Activated CD8-positive, alpha-beta memory T cell treated with anti-CD3 and anti-CD28 coated beads for 1 hour (primary cell): ENCODE measurements at regions not wholly inside any gene's neighbourhood (a gene's known extent, or its start where the extent isn't known, plus 50 kb on each side); places are given as distances from the start of the nearest gene placed in this dataset.
"Not testable (repeated sequence)": the region's sequence is repeated elsewhere in the genome, so short reads cannot be mapped to it uniquely, and the experiment has no call there.

ENCODE experiments used
- DNase-seq, 2 donors: peaks; one replicate each; pipeline ENCODE4 v3.0.0-alpha.2; 2020; ENCODE audit warnings: low read depth in 1 of 2; ENCODE audit errors: extremely low read depth in 1 of 2

DNA sequence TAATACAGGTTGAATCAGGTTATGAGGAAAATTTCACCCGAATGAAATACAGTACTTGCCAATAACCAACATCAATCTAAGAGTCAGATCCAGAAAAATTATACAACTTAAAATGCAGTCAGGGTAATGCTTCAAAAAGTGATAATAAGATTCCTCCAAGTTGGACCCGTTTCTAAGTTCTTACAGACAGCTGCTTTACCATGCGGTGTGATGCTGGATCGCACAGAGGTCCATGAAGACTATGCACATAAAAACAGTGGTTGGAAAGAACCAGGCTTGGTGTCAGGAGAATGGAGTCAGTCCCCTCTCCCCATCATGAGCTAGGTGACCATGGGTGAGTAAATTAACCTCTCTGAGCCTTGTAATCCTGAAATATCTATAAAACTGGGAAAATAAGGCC, 261.3 kb downstream of the QDPR start:
- no peak for DNase-seq

DNA sequence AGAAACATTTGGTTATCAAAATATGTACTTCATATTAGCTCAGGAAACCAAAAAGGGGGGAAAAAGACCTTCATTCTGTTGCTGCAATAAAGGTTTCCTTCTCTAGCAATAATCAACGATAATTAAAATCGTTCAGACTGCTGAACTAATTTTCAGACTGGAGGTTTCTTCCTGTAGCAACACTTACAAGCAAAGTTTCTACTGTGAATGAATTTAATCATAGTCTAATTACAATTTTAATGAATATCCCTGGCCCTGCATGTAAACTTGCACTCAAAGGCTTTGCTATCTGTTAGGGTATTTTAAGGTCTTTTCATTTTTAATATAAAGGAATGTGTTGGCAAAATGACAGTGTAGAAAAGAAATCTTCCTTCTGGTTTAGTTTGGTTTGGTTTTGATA, 265.2 kb downstream of the QDPR start:
- DNase-seq = no peak

DNA sequence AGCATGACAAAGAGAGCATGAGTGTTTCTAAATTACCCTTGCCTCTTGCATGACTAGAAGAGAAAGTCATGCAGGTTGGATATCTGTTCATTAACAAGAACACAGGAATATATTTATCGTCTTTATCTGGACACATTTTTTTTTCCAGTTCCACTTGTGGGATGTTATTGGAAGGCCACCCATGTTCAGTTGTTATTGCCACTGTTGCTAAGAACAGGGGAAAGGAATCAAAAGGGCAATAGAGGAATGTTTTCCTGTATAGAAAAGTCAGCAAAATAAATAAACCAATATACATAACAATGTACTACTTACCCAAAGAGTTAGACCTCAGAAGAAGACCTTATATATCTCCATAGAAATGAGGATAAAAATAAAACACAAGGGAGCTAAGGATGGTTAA, 270.1 kb downstream of the QDPR start:
- no peak for DNase-seq

DNA sequence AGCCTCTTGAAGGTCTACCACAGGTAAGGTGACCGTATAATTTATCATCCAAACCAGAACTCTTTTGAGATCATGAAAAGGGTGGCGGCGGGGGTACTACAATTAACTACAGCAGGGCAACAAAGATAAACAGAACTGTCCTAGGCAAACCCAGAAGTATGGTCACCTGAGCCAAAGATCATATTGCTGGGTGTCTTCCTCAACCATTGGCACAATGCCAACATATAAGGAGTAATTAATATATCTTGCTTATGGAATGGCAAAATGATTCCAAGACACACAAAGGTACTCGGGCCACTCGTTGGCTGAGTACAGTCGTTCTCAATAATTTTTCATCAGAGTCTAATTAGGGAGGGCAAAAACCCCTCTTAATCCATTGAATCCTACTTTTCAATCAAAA, 273.3 kb downstream of the QDPR start:
- no peak for DNase-seq

DNA sequence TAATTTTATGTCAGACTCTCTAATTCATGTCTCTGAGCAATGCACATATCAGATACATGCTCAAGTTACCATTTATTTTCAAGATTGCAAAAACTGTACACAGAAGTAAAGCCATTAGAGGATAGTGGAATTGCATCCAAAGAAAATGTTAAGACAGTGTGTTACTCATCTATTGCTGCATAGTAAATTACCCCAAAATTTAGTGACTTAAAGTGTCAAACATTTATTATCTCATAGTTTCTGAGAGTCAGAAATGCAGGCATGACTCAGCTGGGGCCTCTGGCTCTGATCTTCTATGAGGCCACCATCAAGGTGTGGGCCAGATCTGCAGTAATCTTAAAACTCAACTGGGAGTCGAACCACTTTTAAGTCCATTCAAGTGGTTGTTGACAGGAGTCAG, 275.2 kb downstream of the QDPR start:
- DNase-seq = no peak

DNA sequence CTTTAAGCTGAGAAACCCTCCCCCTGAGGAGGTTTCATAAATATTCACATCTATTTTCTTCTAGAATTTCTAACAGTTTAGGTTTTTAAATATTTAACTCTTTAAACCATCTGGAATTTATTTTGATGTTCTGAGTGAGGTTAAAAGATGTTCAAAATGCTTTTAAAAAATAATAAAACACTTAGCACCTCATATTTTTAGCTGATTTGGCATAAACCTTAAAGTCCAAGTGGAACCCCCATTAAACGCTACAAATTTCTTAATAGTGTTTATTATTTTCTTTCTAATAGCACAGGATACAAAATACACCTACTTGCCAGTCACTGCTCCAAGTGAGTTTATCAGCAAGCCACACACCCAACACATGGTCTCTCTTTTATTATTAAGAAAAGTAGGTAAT, 277.2 kb downstream of the QDPR start:
- DNase-seq = no peak

DNA sequence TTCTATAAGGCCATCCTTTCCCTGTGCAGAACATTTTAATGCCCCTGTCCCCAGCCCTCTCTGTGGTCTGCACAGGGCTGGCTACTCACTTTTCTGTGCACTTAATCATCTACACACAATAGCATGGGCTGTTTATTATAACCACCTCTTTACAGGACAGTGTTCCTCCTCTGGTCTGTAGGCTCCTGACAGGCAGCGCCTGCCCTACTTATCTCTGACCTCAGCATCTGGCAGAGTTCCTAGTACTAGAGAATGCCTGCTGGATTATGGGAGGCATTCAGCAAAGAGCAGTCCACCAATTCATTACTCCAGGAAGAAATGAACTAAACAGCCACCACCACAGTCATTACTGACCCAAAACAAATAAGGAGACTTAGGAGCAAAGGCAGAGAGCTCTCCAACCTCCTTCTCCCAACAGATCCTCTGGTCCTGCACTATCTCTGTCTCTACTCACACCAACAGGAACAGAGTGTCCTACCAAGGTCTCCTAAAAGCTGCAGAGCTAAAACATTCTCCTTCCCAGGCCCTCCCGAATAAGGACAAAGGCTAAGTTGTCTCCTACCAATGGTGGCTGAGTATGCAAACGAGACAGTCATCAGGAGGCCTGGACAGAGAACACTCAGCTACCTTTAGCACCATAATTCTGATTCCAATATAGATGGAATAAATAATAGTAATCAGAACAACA, 279.2 kb downstream of the QDPR start:
- no peak for DNase-seq

DNA sequence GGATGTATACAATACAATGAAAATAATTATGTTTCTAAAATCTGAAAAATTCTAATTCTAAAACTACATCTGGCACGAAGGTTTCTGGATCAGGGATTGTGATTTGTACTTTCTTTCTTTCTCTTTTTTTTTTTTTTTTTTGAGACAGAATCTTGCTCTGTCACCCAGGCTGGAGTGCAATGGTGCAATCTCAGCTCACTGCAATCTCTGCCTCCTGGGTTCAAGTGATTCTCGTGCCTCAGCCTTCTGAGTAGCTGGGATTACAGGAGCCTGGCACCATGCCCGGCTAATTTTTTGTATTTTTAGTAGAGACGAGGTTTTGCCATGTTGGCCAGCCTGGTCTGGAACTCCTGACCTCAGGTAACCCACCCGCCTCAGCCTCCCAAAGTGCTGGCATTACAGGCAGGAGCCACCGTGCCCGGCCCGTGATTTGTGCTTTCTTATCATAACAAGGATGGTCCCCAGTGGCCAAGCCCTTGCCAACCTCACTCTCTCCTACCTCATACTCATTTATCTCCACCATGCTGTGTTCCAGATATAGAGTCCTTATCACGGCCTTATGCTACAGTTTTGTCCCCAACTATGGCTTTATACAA, 279.9 kb downstream of the QDPR start:
- DNase-seq = not testable (repeated sequence)

DNA sequence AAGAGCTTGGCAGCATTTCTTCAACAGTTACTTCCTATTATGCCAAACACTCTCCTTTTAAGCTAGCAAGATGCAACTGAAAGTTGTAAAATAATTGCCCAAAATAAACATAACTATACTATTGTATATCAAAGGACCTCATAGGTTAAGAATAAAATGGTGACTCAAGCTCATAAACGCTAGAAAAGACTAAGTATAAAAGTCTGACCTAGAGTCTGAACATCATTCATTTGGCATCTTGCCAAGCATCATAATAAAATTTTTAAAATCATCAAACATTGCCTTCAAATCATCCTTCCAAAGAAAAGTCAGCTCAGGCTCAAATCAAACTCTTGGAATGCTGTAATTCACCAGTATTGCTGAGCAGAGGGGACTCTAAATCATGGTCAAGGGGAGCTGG, 281.2 kb downstream of the QDPR start:
- DNase-seq = no peak

DNA sequence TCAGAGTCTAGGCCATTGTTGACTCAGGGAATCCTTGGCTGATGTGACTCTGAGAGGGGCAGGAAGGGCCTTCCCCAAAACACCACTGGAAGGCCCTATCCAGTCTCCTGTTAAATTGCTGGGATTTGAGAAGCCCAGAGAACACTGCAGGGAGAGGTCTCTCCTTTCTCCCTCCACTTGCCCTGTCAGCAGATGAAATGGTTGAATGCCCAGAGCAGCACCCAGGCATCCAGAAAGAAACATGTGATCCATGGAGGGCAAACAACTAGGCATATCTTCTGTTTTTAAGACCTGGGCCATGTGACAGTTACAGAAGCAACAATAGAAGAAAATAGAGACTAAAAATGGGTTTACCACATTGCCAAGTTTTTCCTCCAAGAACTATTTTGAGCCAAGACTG, 291.1 kb downstream of the QDPR start:
- DNase-seq = no peak

DNA sequence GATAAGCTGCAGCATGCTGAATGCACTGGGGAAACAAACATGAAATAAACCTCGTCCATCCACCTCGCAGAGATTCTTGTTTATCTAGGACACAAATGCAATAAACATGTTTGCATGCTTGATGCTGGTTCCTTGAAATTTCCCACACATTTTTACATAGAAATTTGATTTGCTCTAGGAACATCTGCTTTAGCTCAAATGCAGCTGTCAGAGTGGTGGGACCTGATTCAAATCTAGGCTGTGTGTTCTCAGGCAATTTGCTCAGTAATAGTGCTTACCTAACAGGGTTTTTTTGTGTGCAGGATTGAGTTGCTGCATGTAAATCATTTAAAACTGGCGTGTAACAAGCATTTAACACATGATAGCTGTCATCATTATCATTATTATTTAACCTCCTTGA, 293.1 kb downstream of the QDPR start:
- no peak for DNase-seq

DNA sequence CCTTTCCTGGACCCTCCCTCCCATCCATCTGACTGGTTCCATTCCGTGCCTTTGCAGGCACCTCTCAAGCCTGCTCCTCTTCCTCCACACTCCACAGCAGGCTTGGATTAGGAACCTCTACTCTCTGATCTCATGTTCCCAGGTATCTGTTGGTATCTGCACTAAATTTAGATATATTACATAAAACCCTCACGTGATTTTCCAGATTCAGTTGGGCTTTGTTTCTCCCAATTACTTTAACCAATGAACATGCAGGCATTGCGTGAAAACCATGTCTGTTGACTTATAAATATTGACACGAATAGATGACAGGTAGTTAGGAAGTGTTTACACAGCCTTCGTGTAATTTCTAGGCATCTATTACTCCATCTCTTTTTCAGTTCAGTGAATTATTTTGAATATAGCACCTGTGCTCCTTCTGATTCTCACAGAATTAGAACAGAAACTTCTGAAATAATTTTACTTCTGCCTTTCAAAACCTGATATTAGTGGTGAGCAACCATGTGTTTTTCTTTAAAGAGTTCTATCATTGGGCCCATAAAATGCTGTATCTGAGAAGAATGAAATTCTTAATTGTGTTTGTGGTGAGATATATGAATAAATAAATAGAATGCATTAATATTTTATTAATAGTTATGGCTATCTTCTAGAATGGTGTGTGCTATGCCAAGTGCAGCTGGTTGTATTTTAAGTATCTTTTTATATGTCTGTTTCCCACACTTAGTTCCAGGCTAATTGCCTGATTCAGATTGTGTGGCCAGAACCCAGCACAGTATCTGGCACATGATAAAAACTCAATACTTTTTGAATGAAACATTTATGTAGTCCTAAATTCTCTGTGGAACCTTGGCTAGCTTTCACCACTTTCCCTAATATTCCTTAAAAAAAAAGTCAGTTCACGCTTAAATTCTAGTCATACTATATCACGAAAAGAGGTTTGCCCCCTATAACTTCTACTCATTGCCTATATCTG, 304.8 kb downstream of the QDPR start:
- DNase-seq = no peak

DNA sequence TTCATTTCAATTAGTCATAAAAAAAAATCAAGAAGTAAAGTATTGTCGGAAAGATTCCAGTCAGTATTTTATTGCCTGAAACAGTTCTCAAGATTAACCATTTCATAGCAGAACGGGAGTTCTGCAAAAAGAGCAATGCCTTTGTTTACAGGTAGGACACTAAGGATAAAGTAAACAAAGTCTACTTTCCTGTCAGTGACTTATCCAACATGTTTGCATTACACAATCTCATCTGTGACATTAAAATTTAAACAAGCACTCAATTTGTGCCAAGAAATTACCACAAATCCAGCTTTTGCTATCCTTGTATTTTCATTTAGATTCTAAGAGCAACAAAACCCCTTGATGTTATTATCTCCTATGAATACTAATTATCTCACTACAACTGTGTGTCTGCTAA, 306.5 kb upstream of the LDB2 start:
- DNase-seq = no peak

DNA sequence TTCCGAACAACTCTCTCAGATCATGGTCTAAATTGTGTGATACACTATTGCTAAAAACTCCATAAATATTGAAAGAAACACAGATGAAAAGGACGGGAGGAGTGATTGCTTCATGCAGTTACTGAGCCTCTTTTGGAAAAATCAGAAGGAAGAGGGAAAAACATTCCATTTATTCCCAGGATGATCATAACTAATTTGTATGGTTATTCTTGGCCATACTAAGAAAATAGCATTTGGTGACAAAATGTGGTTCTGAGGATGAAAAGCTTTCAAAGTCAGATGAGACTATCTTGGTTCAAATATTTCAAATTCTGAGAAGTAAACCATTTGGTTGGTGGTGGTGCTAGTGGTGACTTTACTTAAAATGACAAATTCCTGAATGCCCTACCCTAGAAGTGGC, 305.4 kb upstream of the LDB2 start:
- no peak for DNase-seq

DNA sequence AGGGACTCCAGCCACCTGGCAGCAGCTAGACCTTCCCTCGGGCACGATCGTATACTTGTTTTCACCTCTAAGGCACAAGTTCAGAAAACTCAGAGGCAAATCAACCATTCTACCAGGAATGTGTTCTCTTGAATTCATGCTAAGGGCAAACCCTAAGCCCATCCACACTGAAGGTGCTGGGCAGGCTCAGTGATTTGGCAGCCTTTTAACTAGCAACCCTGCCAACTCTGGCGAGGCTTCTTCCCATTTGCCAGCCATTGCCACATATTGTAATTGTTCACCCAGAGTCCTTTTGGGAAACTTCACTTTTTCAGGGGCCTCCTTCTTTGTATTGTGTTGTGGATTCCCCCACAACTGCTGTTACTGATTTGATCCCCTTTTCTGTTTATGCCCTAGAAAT, 298.6 kb upstream of the LDB2 start:
- no peak for DNase-seq

DNA sequence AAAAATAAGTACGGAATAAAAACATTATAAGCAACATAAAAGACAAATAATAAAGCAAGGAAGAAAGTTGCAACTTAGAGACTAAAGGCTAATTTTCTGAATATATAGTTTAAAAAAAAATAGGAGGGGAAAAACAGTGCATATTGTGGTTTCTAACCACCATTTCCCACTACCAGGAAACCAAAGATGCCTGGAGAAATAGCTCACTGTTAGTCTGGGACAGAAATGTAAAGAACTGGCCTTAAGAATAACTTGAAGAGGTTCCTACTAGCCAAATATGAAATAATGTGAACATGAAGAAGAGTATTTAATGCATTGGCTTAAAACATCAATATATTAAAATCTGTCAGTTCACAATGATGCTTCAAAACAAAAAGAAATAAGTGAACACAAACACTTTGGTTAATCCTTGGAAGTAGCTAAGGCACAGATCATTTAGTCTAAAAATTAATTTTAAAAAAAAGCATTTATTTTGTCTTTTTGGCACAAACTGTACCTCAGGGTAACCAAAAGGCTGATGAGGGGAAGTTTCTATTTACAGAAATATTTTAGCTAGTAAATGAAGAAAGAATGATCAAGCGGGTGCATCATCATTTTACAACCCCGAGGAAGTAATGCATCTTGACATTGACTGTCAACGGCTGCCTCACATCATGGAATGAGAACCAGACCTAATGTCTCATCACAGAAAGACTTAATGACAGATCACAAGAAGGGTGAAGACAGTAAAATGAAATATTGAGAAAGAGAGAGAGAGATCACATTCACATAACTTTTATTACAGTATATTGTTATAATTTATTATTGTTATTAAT, 297.2 kb upstream of the LDB2 start:
- DNase-seq = no peak

DNA sequence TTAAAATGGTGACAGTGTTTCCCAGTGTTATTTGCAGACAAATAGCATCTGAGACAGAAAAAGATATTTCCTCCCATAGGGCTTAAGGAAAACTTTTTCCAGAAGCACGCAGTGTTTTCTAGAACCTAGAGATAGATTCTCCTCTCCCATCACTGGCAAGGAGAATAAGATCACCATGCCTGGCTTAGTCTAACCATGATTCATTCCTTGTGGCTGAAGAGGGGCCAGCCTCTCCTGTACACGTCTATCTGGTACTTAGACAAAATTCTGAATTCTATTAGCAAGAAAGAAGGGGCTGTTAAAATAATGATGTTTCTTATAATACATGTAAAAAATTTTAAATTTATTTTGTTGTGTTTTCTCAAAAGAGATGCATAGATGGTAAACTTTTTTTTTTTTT, 296.1 kb upstream of the LDB2 start:
- DNase-seq = no peak

DNA sequence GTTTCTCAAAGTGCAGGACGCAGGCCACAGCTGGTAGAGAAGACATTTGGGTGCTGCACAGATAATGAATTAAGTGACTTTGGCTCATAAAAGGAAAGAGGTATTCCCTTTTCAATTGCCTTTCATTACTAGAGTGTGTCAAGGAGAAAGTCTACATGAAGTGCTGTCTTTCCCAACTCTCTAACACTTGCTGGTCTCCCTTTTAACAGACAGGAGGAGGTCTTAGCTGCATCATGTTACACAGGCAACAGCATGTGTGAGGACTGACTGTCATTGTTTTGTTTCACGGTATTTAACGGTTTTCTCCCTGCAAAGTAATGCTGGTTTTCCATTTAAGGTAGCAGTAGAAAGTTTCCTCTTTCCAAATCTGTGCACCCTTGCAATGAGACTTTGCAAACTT, 291.3 kb upstream of the LDB2 start:
- DNase-seq = no peak

DNA sequence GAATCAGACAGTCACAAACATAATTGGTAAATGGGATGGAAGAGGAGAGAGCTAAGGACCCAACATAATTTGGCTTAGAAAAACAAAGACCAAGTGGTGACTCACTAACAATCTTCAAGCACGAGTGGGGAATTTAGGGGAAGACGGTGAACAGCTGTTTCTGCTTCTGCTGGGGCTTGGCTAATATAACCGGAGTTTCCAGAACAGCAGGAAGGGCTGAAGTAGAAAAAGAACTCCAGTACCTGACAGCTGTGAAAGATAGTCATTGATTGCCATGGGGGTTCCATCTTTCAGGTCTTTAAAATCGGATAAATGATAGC, 290.9 kb upstream of the LDB2 start:
- no peak for DNase-seq

DNA sequence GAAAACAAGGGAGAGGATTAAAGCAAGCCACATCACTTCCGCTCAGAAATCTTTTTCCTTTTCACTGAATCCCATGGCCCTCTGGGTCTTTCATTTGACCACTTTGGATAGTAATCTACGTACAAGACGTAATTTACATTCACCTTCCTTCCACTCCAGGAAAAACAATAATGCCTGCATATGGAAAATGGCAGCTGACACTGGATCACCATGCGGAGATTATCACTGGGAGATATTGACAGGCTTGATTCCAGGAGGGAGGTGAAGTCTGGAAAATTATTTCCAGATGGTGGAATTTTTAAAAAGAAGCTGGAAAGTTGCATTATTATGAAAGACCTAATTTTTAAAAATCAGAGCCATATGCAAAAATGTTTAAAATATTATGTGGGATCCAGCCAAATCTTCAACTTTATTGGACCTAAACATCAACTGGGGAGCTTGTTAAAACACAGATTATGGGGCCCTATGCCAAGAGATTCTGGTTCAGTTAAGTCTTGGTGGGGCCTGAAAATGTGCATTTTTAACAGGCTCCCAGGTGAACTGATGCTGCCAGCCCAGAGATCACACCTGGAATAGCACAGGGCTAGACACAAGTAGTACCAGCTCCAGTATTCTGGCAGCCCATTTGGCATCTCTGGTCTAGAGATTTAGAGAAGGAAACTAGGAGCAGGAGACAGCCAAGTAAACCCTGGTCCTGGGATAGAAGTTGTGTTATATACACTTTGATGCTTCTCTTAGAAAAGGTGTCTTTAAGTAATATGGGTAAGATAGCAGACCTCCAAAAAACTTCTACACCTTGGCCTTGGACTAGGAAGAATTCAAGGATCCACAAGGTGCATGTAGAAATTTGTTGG, 290.3 kb upstream of the LDB2 start:
- DNase-seq = no peak
